Epidermal melanocyte (primary cell): ENCODE measurements at regions not wholly inside any gene's neighbourhood (a gene's known extent, or its start where the extent isn't known, plus 50 kb on each side); places are given as distances from the start of the nearest gene placed in this dataset.

Experiments
- DNase-seq: peaks from one replicate; pipeline ENCODE4 v3.0.0; 2011; ENCODE audit warnings: low spot score; ENCODE audit not compliant: insufficient read length

DNA sequence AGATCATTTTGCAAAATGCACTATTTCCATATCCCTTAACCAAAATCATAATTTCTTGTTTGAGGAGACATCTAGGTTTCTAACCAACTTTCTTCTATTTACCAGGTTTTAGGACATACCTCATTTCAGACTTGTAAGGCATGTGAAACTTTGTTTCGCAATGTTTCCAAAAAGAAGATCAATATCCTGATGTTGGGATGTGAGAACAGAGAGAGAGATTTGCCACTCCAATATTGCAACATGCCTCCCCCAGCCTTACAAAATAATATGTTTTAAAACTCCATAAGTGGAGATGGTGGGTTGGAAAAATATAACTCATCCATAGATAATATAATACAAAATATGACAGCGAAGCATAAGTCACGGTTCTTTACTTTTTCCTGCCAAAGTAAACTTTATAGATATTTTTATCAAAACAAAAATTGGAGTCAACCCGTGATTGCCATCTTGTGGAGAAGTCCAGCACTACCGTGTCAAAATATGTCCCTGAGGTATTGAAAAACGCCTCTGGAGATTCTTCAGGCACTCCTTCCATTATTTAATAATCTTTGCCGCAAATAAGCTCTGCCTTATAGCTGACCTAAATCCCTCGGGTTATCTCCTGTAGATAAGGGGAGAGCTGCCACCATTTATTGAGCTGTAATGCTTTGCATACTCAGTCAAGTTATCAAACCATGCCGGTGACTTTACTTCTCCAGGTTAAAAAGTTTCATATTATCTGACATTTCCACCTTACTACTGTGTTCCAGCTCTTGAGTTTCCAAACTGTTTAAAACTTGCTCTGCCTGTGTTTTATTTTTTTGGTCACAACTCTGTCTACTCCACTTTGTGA is 534.2 kb downstream of the HACE1 start:
- DNase-seq = no peak

DNA sequence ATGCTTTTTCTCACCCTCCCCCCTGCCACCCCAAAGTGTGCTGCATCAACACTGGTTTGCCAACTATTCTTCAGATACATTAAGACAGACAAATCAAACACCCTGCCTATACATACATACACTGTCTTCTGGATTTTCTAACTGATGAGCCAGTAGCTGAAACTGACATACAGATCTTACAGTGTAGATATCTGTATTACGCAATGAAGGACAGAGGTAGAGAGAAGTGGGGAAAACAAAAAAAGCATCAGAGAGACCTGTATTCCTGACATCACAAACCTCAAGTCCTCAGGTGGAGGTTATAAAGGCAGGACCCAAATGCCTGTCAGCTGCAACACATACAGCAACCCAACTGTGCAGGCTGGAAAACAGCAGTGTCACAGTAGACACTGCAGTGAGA is 535.4 kb downstream of the HACE1 start:
- DNase-seq = no peak

DNA sequence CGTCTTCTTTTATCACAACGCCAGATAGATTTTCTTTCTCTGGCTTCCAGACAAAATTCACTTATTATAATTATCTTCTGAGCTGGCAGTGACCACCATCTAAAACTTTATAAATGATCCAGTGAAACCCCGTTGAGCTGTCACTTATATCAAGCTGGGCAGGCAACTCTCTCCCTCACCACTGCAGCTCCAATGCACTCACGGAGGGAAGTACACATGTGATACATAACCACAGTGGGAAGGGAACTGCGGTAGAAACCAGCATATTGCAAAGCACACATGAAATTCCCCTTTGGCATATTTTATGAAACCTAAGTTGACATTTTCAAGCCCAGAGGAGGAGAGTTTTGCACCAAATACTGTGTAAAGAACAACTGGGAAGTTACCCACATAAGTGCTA is 536.9 kb downstream of the HACE1 start:
- no peak for DNase-seq

DNA sequence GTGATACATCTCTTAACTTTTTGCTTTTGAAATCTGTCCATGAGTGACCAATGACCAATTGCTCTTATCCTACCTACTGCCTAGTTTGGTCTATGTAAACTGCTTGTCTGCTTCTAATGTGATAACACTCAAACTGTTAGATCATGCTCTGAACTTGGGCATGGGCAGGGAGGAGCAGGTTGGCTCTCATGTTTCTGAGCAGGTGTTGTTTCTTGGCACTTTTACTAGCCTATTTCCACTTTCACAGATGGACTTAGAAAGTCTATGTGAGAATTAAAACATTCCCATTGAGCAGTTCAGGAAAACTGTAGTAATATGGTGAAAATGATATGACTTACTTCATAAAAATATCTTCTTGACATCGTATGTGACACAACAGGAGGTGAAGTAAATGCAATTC is 538.4 kb downstream of the HACE1 start:
- no peak for DNase-seq

DNA sequence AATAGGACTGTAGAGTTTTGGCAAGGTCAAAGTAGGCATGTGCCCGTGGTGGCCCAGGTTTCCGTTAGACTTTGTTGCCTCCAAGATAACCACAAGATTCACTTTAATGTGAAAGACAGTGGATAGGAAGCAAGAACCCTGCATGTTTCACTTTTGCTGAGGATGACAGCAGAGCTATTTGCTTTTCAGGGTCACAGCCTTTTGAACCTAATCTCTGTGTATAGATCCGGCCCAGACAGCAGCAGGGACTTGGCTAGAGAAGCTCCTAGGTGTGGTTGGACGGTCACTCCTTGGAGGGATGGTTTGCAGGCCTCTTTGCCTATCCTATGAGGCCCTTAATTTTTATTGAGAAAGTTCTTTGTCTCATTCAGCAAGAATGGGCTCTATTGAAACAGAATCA is 538.8 kb downstream of the HACE1 start:
- no peak for DNase-seq

DNA sequence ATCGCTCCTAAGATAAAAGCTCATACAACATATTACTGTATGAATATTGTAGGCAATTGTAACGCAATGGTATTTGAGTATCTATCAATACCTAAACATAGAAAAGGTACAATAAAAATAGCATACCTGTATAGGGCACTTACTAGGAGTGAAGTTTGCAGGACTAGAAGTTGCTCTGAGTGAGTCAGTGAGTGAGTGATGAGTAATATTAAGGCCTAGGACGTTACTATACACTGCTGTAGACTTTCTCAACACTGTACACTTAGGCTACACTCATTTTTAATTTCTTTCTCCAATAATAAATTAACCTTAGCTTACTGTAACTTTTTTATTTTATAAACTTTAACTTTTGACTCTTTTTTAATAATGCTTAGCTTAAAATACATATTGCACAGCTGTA is 546.9 kb downstream of the HACE1 start:
- no peak for DNase-seq

DNA sequence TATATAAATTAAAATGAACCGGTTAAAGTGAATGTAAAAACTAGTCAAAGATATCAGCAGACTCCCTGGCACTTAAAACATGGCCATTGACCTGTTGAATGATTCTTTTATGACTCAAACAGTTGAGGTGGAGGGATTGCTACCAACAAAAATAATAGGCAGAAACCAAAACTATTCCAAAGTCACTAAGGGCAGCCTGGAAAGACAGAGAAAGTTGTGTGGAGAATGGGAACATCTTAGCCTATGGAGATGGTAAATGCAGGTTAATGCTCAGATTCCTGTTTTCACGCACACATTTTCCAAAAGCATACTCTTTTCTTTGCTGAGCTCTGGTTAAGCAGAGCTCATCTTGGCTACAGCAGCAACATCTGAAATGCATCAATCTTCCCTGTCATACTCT is 553.5 kb downstream of the HACE1 start:
- DNase-seq = no peak

DNA sequence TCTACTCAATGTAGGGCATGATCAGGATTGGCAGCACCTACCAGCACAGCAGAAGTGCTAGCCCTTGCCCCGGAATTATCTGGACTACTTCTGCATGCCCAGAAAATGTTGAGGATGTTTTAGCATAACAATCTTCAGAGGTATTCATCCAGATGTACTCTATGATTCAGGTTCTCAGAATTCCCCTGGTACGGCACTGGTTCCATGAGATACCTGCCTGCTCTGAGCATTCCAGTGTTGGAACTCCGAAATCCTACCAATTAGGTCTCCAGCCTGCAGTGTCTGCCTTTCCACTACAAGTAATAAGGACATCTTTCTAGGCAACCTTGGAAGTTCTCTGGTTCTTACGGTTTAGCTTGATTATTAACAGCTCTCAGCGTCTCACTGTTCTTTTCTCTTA is 554.5 kb downstream of the HACE1 start:
- no peak for DNase-seq

DNA sequence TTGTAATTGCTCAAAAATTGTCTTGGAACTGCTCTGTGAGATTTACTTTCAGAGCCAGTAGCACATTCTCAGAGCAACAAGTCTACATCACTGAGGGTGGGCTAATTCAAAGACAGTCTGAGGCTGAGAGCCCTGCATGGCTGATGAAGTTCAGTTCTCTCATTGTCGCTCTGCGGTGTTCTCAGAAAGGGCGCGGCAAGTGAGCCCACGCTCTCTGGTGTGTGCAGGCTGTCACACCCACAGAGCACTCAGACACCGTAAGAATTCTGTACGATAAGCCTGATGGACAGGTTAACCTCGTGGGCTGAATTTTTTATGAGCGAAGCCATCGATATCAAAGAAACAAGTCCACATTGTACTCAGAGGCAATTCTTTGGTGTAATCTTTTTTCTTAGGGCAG is 557.8 kb downstream of the HACE1 start:
- DNase-seq = no peak

DNA sequence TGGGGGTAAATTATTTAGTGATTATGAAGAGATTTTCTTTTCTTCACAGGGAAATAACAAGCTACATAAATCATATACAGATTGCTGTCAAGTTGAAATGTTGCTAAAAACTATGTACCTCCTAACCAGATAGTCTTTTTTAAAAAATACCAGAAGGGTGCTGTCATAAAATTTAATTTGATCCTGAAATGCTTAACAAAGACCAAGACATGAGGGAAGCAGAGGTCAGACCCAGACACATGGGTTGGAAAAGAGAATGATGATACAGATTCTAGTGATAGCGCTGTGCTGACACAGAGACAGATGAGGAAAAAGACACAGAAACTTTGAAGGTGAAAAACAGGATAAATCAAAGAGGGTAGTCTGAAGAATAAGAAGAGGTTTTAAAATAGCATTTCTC is 573.1 kb downstream of the HACE1 start:
- no peak for DNase-seq

DNA sequence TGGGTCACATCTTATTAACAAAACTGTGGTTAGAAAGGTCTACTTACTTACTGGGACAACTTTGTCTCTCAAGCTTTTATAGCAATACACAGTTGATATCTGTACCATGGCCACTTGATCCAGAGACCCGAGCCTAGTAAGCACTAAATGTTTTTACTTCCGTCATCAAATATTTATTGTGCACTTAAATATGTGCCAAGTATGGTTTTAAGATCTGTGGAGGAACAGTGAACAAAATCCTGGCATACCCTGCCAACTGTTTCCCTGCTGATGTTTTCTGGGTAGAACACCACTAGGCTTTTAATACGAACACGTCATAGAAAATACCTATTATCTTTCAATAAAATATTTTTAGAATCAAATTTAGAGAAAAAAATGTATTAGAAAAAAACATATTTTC is 574.8 kb downstream of the HACE1 start:
- no peak for DNase-seq

DNA sequence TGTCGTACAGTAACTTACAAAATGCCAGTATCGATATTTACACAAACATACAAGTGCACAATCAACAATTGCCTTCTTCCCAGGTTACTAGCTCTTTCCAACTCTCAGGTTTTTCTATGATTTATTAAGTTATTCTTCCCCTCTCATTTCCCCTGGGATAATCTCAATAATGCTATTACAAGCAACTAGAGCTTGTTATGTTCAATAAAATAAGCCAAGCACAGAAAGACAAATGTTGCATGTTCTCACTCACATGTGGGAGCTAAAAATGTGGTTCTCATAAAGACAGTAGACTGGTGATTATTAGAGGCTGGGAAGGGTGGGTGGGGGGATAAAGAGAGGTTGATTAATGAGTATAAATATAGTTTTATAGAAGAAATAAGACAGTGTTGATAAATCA is 577.1 kb downstream of the HACE1 start:
- DNase-seq = no peak

DNA sequence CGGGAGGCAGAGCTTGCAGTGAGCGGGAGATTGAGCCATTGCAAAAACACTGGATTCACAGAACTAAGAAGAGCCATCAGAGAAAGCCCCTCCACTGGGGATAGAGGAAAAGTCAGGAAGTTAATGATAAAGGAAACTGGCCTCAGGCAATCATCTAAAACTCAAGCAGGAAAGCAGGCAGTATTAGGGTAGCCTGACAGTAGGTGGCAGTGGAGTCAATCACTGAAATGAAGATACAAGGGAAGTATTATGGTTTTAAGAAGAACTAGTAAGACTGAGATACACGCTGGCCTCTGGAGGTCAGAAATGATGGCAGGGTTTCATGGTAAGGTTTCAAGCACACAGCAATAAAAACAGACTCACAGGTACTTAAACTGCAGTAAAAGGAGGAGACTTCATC is 578.3 kb downstream of the HACE1 start:
- DNase-seq = no peak

DNA sequence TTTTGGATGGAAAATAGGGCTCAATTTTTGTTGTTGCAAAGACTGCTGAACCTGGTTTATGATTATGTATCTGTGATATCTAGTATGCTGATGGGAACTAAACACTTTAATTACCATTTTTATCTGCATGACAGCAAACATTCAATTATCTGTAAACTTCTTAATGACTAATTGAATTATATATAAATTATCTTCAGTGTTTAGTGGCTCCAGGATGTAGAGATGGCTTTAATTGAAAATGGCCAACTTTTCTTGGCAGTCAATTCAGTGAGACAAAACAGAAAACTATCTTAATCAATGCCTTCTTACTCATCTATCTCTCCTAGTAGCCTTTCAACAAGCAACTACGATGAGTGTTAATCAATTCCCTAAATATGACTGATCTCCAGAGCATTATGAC is 591.3 kb downstream of the HACE1 start:
- no peak for DNase-seq

DNA sequence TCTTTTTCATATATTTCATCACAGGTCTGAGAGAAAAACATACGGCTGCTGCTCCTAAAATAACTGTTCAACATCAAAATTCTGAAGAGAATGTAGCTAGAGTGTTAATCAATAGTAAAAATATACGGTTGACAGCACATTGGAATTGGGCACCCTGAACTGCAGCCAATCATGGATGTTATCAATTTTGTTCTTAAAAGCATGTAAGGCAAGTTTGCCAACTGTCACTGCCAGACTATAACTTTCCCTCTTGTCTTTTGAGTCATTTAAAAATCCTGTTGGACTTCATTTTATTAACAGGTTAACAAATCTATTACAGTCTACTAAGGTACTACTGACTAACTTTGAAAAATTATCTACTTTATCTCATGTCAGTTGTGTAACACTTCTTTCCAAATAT is 592.8 kb downstream of the HACE1 start:
- no peak for DNase-seq

DNA sequence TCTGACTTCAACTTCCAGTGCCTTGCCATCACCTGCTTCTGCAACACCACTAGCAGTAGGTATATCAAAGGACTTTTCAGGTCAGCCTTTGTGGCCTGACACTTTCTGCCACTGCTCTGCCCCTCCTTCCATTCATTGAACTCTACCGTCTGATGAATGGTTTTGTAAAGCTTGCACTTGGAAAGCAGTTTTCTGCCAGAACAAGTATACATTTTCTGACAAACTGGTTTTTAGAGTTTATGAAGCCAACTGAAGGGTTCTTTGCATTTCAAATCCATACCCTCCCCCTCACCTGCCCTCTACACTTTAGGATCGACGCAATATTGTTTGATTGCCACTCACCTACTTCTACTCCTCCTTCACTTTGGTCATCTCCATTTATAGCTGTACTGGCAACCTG is 603.1 kb downstream of the HACE1 start:
- no peak for DNase-seq

DNA sequence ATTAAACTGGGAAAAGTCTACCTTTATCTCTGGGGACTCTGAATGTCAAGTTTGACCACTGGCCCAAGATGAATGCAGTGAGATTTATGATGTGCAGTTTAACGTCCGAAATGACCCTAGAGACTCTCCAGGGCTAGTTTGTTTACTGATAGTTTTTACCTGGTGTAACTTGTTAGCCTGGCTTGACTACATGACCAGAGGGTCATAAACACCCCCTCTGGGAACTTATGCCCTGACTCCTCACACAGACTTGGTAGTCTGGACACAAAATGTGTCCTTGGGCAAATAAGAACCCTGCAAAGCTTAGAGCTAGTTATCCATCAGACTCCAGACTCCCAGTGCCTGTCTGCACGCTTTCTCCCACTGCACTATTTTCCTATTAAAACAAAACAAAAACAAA is 606.5 kb downstream of the HACE1 start:
- DNase-seq = no peak

DNA sequence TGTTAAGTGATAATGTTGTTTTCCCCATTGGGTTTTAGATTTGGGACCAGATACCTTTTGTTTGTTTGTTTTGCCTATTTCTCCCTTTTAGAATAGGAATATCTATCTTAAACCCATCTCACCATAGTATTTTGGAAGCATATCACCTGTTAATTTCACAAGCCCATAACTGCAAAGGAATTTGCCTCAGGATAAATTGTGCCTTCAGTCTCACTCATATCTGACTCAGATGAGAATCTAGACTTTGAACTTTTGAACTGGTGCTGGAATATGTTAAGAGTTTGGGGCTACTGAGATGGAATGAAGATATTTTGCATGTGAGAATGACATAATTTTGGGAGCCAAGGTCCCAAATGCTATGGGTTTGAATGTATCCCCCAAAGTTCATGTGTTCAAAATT is 607.4 kb downstream of the HACE1 start:
- no peak for DNase-seq

DNA sequence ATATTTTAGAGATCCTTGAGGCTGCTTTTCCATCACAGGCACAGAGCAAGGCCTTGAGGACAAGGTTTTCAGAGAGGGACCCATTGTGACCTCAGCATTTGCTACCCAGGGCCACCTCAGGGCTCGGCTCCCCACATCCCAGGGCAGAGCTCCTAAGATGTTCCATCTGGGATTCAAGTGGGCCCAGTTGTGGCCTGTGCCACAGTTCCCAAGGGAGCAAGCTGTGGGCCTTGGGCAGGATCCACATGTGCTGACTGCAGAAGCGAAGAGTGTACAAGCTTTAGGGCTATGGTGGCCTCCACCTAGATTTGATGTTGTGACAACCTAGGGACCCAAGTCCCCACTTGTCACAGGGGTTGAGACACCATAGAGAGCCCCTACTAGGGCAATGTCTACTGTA is 608.1 kb downstream of the HACE1 start:
- DNase-seq = no peak

DNA sequence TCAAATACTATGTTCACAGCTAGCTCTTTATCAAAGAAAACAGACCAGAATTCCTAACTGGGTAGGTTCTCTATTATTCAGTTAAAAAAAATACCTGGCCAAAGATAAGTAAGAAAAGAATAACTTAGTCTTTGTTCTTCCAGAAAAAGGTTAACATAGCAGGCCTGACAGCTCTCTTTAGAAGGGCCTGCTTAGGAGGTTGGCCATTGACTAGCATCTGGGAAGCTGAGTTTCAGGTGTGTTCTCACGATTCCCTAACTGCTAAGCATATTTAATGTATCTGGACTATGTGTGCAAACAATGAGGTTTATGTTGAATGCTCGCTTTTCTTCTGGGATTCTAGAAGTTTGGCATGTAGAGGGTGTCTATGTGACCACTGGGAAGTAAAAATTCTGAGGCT is 618.9 kb downstream of the HACE1 start:
- no peak for DNase-seq

DNA sequence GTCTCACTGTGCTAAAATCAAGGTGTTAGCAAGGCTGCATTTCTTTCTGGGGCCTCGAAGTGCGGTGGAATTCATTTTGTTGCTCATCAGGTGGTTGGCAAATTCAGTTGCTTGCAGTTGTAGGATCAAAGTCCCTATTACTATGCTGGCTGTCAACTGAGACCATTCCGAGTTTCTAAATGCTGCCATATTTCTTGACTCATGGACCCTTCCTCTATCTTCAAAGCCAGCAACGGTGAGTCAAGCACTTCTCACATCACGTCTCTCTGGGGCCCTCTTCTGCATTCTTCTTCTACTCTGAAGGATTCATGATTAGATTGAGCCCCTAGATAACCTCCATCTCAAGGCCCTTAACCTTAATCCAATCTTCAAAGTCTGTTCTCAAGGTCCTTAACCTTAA is 619.7 kb downstream of the HACE1 start:
- DNase-seq = no peak

DNA sequence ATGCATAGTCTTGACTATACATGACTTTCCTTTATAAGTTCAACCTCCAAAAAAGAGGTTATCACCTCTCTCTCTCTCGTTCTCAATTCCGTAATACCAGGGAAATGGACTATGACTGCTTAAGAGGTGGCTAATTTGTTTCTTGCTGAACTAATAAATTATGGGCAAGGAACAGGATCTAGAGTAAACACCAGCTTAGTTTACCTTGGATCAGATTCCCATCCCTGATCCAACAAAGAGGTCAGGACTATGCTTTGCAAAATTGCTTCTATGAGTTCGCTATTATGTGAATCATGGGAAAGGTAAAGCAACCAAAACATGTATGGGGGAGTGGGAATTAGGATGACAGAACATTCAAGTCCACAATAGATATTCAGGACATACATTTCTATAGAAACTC is 630.7 kb downstream of the HACE1 start:
- no peak for DNase-seq

DNA sequence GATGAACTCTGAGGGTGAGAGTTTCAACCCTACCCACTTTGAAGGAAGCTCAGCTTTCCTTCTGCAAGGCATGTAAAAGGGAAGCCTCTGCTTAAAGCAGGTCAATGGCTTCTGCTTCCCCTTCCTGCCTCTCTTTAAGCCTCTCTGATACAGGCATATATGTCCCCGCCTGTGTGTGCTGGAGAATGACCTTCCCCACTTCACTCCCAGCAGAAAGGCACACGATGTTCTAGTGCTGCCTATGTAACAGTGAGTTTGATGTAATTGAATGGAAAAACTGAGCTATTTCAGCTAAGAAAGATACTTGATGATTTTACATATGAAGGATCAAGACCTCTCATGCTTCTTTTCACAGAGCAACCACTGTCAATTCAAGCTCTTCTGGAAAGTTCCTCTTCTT is 632.2 kb downstream of the HACE1 start:
- DNase-seq = no peak
